Liver (tissue), 8 donors: ENCODE measurements at regions not wholly inside any gene's neighbourhood (a gene's known extent, or its start where the extent isn't known, plus 50 kb on each side); places are given as distances from the start of the nearest gene placed in this dataset.

ENCODE experiments used
- DNase-seq: peaks from one replicate; pipeline ENCODE4 v3.0.0-alpha.2; 2017; ENCODE audit warnings: low spot score
- H3K27ac ChIP-seq, 2 donors: one replicate each; pipeline ENCODE4 v1.7.0; 2013; ENCODE audit warnings: inconsistent platforms in 2 of 2, low read length in 2 of 2, control low read depth in 1 of 2, low read depth in 1 of 2, mild to moderate bottlenecking in 1 of 2
- H3K27me3 ChIP-seq, 4 donors: one replicate each; pipeline versions ENCODE4 v1.6.1 to v1.7.0; 2013; ENCODE audit warnings: low read length in 3 of 4, inconsistent platforms in 1 of 4, mild to moderate bottlenecking in 1 of 4, moderate library complexity in 1 of 4; ENCODE audit not compliant: control insufficient read depth in 4 of 4, insufficient read depth in 4 of 4
- H3K36me3 ChIP-seq, 4 donors: one replicate each; pipeline versions ENCODE4 v1.6.1 to v1.7.0; 2013; ENCODE audit warnings: low read length in 3 of 4, mild to moderate bottlenecking in 3 of 4, low read depth in 1 of 4, moderate library complexity in 1 of 4; ENCODE audit not compliant: control insufficient read depth in 4 of 4, insufficient read depth in 3 of 4
- H3K4me1 ChIP-seq, 4 donors: one replicate each; pipeline versions ENCODE4 v1.6.1 to v1.7.0; 2013; ENCODE audit warnings: low read length in 3 of 4, mild to moderate bottlenecking in 3 of 4, moderate library complexity in 1 of 4; ENCODE audit not compliant: control insufficient read depth in 4 of 4, insufficient read depth in 4 of 4
- H3K4me3 ChIP-seq, 3 donors: one replicate each; pipeline versions ENCODE4 v1.6.1 to v1.7.0; 2013; ENCODE audit warnings: low read length in 3 of 3, control low read depth in 1 of 3, low read depth in 1 of 3, mild to moderate bottlenecking in 1 of 3
- H3K9ac ChIP-seq, 2 donors: one replicate each; pipeline ENCODE4 v1.7.0; 2013; ENCODE audit warnings: low read length in 2 of 2, mild to moderate bottlenecking in 2 of 2, moderate library complexity in 2 of 2, control low read depth in 1 of 2, low read depth in 1 of 2
- H3K9me3 ChIP-seq, 4 donors: one replicate each; pipeline versions ENCODE4 v1.6.1 to v1.7.0; 2013; ENCODE audit warnings: low read length in 3 of 4; ENCODE audit not compliant: control insufficient read depth in 4 of 4
- CTCF ChIP-seq: fragments of 150-350 bp; IDR thresholded peaks from 2 replicates; pipeline ENCODE4 v1.5.1; 2017; ENCODE audit warnings: improper control_type of control experiment, low read depth, low read length; ENCODE audit not compliant: missing input control
- EGR1 ChIP-seq, 2 donors: IDR thresholded peaks; 2 replicates each; pipeline ENCODE4 v1.6.1; 2016 to 2018; ENCODE audit warnings: antibody characterized with exemption in 2 of 2, low read depth in 2 of 2
- FOXA1 ChIP-seq: IDR thresholded peaks from 2 replicates; pipeline ENCODE4 v1.6.1; 2016; ENCODE audit warnings: antibody characterized with exemption
- FOXA2 ChIP-seq: IDR thresholded peaks from 2 replicates; pipeline ENCODE4 v1.6.1; 2016; ENCODE audit warnings: antibody characterized with exemption
- GABPA ChIP-seq, 2 donors: IDR thresholded peaks in 1 of 2; conservative IDR thresholded peaks in 1 of 2; 2 replicates each; pipeline ENCODE4 v1.6.1; 2016; ENCODE audit warnings: antibody characterized with exemption in 2 of 2, mild to moderate bottlenecking in 1 of 2, moderate library complexity in 1 of 2
- HNF4A ChIP-seq, 2 donors: conservative IDR thresholded peaks; 2 replicates each; pipeline ENCODE4 v1.6.1; 2016; ENCODE audit warnings: antibody characterized with exemption in 2 of 2, mild to moderate bottlenecking in 2 of 2
- HNF4G ChIP-seq: IDR thresholded peaks from 2 replicates; pipeline ENCODE4 v1.6.1; 2016; ENCODE audit warnings: antibody characterized with exemption
- JUND ChIP-seq, 2 donors: IDR thresholded peaks; 2 replicates each; pipeline ENCODE4 v1.6.1; 2016; ENCODE audit warnings: antibody characterized with exemption in 2 of 2
- NR2F2 ChIP-seq: IDR thresholded peaks from 2 replicates; pipeline ENCODE4 v1.6.1; 2016; ENCODE audit warnings: antibody characterized with exemption
- RAD21 ChIP-seq, 2 donors: IDR thresholded peaks; 2 replicates each; pipeline ENCODE4 v1.6.1; 2016; ENCODE audit warnings: antibody characterized with exemption in 2 of 2, mild to moderate bottlenecking in 2 of 2
- REST ChIP-seq: IDR thresholded peaks from 2 replicates; pipeline ENCODE4 v1.6.1; 2016; ENCODE audit warnings: antibody characterized with exemption, mild to moderate bottlenecking
- RXRA ChIP-seq, 2 donors: IDR thresholded peaks; 2 replicates each; pipeline ENCODE4 v1.6.1; 2017 to 2018; ENCODE audit warnings: antibody characterized with exemption in 2 of 2, mild to moderate bottlenecking in 1 of 2
- SP1 ChIP-seq: IDR thresholded peaks from 2 replicates; pipeline ENCODE4 v1.6.1; 2018; ENCODE audit warnings: antibody characterized with exemption, mild to moderate bottlenecking
- TAF1 ChIP-seq: conservative IDR thresholded peaks from 2 replicates; pipeline ENCODE4 v1.6.1; 2016; ENCODE audit warnings: antibody characterized with exemption, mild to moderate bottlenecking
- YY1 ChIP-seq: IDR thresholded peaks from 2 replicates; pipeline ENCODE4 v1.6.1; 2016; ENCODE audit warnings: antibody characterized with exemption, mild to moderate bottlenecking
- WGBS: extraction: QIAGEN DNeasy Blood & Tissue Kit; methylation state at CpG from one replicate; pipeline ENCODE4 v1.1.7; 2013; 5-methylcytosine and 5-hydroxymethylcytosine counted together
- TF ChIP-seq, protein P1 (sequence below): IDR thresholded peaks from 2 replicates; pipeline ENCODE4 v1.6.1; 2016; ENCODE audit warnings: antibody characterized with exemption
- TF ChIP-seq, protein P2 (sequence below): IDR thresholded peaks from 2 replicates; pipeline ENCODE4 v1.6.1; 2016; ENCODE audit warnings: antibody characterized with exemption
- TF ChIP-seq, protein P3 (sequence below): IDR thresholded peaks from 2 replicates; pipeline ENCODE4 v1.6.1; 2016; ENCODE audit warnings: antibody characterized with exemption
- donor health status: healthy.
- donor health status: healthy.
- donor health status: healthy.
- donor health status: healthy.
- donor health status: healthy.

DNA sequence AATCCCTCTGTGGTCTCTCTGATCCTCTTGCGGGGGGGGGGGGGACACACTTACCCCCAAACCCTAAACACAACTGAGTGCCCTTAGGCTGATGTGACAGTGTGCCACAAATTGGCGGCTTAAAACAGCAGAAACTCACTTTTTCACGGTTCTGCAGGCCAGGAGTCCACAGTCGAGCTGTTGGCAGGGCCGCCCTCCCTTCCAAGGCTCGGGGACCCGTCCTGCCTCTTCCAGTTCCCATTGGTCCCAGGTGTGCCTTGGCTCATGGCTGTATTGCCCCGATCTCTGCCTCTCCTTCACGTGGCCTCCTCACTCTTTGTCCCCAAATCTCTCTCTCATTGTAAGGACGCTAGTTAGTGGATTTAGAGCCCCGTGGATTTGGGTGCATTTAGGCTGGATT lies 199.9 kb upstream of the CIBAR2 start:
- 90% methylated on average over 11 of the region's 11 CpGs for WGBS
- Histone ChIP-seq H3K4me3 (no peak overlapping the region), H3K36me3 (no peaks in the 10 kb centered on the region), H3K9ac (no peak overlapping the region), H3K4me1 (peaks cover 3 to 49% (median 34%) of the 10 kb centered on the region in 4 donors), H3K9me3 (no peaks in the 10 kb centered on the region), H3K27me3 (no peaks in the 10 kb centered on the region), H3K27ac (no peak overlapping the region)
- no peak for DNase-seq
- TF ChIP-seq FOXA2 (no peak), SP1 (no peak), RXRA (IDR thresholded peaks at IDR 0.05) (no peak), HNF4G (no peak)
- TF ChIP-seq, protein P1, sequence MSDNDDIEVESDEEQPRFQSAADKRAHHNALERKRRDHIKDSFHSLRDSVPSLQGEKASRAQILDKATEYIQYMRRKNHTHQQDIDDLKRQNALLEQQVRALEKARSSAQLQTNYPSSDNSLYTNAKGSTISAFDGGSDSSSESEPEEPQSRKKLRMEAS, result no peak

GRCh38 chr16:85312642-85313525 lies 200.6 kb upstream of the CIBAR2 start:
- DNase-seq, result no peak
- Histone ChIP-seq H3K4me1 (peaks cover under 1 to 48% (median 27%) of the 10 kb centered on the region in 4 donors), H3K36me3 (no peaks in the 10 kb centered on the region), H3K9ac (no peak overlapping the region), H3K27me3 (no peaks in the 10 kb centered on the region), H3K4me3 (no peak overlapping the region), H3K27ac (no peak overlapping the region), H3K9me3 (no peaks in the 10 kb centered on the region)
- TF ChIP-seq, protein P2, sequence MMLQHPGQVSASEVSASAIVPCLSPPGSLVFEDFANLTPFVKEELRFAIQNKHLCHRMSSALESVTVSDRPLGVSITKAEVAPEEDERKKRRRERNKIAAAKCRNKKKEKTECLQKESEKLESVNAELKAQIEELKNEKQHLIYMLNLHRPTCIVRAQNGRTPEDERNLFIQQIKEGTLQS, result no peak
- TF ChIP-seq, protein P1, result no peak
- TF ChIP-seq RAD21 (IDR thresholded peaks at IDR 0.05) (no peak), GABPA (IDR thresholded peaks at IDR 0.05 in 1 of 2, conservative IDR thresholded peaks at IDR 0.05 in 1 of 2) (no peak), EGR1 (IDR thresholded peaks at IDR 0.05; ENCODE audit: low read depth in 2 of 2) (no peak), FOXA1 (no peak), HNF4A (conservative IDR thresholded peaks at IDR 0.05) (no peak), RXRA (IDR thresholded peaks at IDR 0.05) (no peak), YY1 (no peak), CTCF (no peak), SP1 (no peak), NR2F2 (no peak), FOXA2 (no peak), JUND (IDR thresholded peaks at IDR 0.05) (no peak), HNF4G (no peak), REST (no peak), TAF1 (no peak)
- TF ChIP-seq, protein P3, sequence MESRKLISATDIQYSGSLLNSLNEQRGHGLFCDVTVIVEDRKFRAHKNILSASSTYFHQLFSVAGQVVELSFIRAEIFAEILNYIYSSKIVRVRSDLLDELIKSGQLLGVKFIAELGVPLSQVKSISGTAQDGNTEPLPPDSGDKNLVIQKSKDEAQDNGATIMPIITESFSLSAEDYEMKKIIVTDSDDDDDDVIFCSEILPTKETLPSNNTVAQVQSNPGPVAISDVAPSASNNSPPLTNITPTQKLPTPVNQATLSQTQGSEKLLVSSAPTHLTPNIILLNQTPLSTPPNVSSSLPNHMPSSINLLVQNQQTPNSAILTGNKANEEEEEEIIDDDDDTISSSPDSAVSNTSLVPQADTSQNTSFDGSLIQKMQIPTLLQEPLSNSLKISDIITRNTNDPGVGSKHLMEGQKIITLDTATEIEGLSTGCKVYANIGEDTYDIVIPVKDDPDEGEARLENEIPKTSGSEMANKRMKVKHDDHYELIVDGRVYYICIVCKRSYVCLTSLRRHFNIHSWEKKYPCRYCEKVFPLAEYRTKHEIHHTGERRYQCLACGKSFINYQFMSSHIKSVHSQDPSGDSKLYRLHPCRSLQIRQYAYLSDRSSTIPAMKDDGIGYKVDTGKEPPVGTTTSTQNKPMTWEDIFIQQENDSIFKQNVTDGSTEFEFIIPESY, result no peak
- 73% methylated on average over 23 of the region's 23 CpGs for WGBS
